B cell (primary cell): ENCODE measurements at regions not wholly inside any gene's neighbourhood (a gene's known extent, or its start where the extent isn't known, plus 50 kb on each side); places are given as distances from the start of the nearest gene placed in this dataset.

Experiments
- ATAC-seq: fragments of 200-7000 bp; cut with Tn5 transposase; one replicate; pipeline ENCODE4 v1.10.0; 2021; ENCODE audit warnings: low read depth, mild to moderate bottlenecking, moderate number of reproducible peaks, moderate library complexity
- CTCF ChIA-PET: fragments of 350-600 bp; sonication (Branson Sonifier 250); formaldehyde crosslinking; loops from one replicate; lab custom pipeline; 2021; ENCODE audit warnings: antibody characterized with exemption, inconsistent platforms; lab: Charles Lee
- POLR2A ChIA-PET: fragments of 350-600 bp; sonication (Branson Sonifier 250); formaldehyde crosslinking; loops from one replicate; lab custom pipeline; 2021; ENCODE audit warnings: antibody characterized with exemption; lab: Charles Lee
- DNase-seq: peaks from one replicate; pipeline ENCODE4 v3.0.0; 2013
- H2AFZ ChIP-seq: 2 replicates; pipeline ENCODE4 v1.6.1; 2012; ENCODE audit warnings: mild to moderate bottlenecking, low read depth, low read length; ENCODE audit not compliant: insufficient read depth, poor library complexity, severe bottlenecking
- H3K27ac ChIP-seq, 2 donors: 1 replicate in 1 of 2; 2 replicates in 1 of 2; pipeline ENCODE4 v1.5.1; 2012 to 2013; ENCODE audit warnings: low read length in 2 of 2, mild to moderate bottlenecking in 2 of 2, moderate library complexity in 1 of 2
- H3K27me3 ChIP-seq, 4 experiments: fragments of 200-600 bp in 1 of 4; sonication (generic) in 1 of 4; replicated peaks in 1 of 4; 1 replicate in 2 of 4; 2 replicates in 2 of 4; pipeline versions ENCODE4 v1.6.1 to v1.7.0; 2013 to 2016; ENCODE audit warnings: low read length in 3 of 4, mild to moderate bottlenecking in 2 of 4, mixed read lengths in 1 of 4, moderate library complexity in 1 of 4; ENCODE audit not compliant: insufficient read depth in 4 of 4, control insufficient read depth in 3 of 4; ENCODE audit errors: control extremely low read depth in 1 of 4
- H3K36me3 ChIP-seq, 2 experiments: replicated peaks in 1 of 2; 1 replicate in 1 of 2; 2 replicates in 1 of 2; pipeline versions ENCODE4 v1.6.1 to v1.7.1; 2013; ENCODE audit warnings: low read length in 1 of 2; ENCODE audit not compliant: insufficient read depth in 2 of 2, control insufficient read depth in 1 of 2; ENCODE audit errors: control extremely low read depth in 1 of 2, extremely low read depth in 1 of 2
- H3K4me1 ChIP-seq, 2 donors: fragments of 200-600 bp in 1 of 2; sonication (generic) in 1 of 2; 1 replicate in 1 of 2; 2 replicates in 1 of 2; pipeline versions ENCODE4 v1.5.1 to v1.6.1; 2013 to 2017; ENCODE audit warnings: low read length in 2 of 2; ENCODE audit not compliant: control insufficient read depth in 2 of 2, insufficient read depth in 2 of 2
- H3K4me2 ChIP-seq: replicated peaks from 2 replicates; pipeline ENCODE3; 2012; ENCODE audit warnings: mild to moderate bottlenecking, low read depth, low read length; ENCODE audit not compliant: poor library complexity, severe bottlenecking
- H3K4me3 ChIP-seq, 5 experiments: fragments of 200-600 bp in 1 of 5; sonication (generic) in 1 of 5; 1 replicate in 3 of 5; 2 replicates in 2 of 5; pipeline versions ENCODE4 v1.5.1 to v1.7.0; 2011 to 2016; ENCODE audit warnings: low read length in 4 of 5, mild to moderate bottlenecking in 4 of 5, low read depth in 2 of 5, control low read depth in 1 of 5, moderate library complexity in 1 of 5; ENCODE audit not compliant: insufficient read depth in 1 of 5; ENCODE audit errors: control extremely low read depth in 1 of 5, extremely low read depth in 1 of 5
- H3K79me2 ChIP-seq: fragments of 200-600 bp; sonication (generic); one replicate; pipeline ENCODE4 v1.6.0; 2016; ENCODE audit warnings: low read length; ENCODE audit not compliant: control insufficient read depth, insufficient read depth
- H3K9ac ChIP-seq: fragments of 200-600 bp; sonication (generic); 2 replicates; pipeline ENCODE4 v1.6.1; 2017; ENCODE audit warnings: mild to moderate bottlenecking, low read length, moderate library complexity
- H3K9me3 ChIP-seq, 3 donors: one replicate each; pipeline versions ENCODE4 v1.6.1 to v1.7.1; 2013; ENCODE audit warnings: low read length in 2 of 3; ENCODE audit not compliant: control insufficient read depth in 2 of 3, insufficient read depth in 1 of 3; ENCODE audit errors: control extremely low read depth in 1 of 3
- H4K20me1 ChIP-seq: 2 replicates; pipeline ENCODE4 v1.6.0; 2012; ENCODE audit warnings: mild to moderate bottlenecking, low read length; ENCODE audit not compliant: insufficient read depth, control insufficient read depth, poor library complexity, severe bottlenecking
- H3K27ac Mint-ChIP-seq: one replicate; pipeline ENCODE4 v1.8.0; 2021; ENCODE audit warnings: mixed read lengths
- H3K27me3 Mint-ChIP-seq: one replicate; pipeline ENCODE4 v1.8.0; 2021; ENCODE audit warnings: mixed read lengths
- H3K4me1 Mint-ChIP-seq: one replicate; pipeline ENCODE4 v1.8.0; 2021; ENCODE audit warnings: mixed read lengths
- H3K4me3 Mint-ChIP-seq: one replicate; pipeline ENCODE4 v1.8.0; 2021; ENCODE audit warnings: mixed read lengths
- H3K9me3 Mint-ChIP-seq: one replicate; pipeline ENCODE4 v1.8.0; 2022; ENCODE audit warnings: mixed read lengths; ENCODE audit not compliant: insufficient read depth
- EZH2 ChIP-seq: IDR thresholded peaks from 2 replicates; pipeline ENCODE4 v1.6.1; 2012; ENCODE audit warnings: borderline replicate concordance, low read depth, mild to moderate bottlenecking, moderate library complexity, low read length; ENCODE audit not compliant: insufficient read depth, poor library complexity, severe bottlenecking
- WGBS: methylation state at CpG from one replicate; pipeline ENCODE4 v1.1.5; 2013; ENCODE audit warnings: missing lambda C conversion rate; ENCODE audit not compliant: insufficient coverage; 5-methylcytosine and 5-hydroxymethylcytosine counted together
- intact Hi-C: fragments of 100-400 bp; cut with micrococcal nuclease; formaldehyde crosslinking; loops from one replicate; pipeline ENCODE4 v1.10.0; 2022
- TF ChIP-seq, protein P1 (sequence below): fragments of 200-600 bp; IDR thresholded peaks from one replicate; pipeline ENCODE4 v1.8.0; 2022; ENCODE audit warnings: antibody characterized with exemption, mild to moderate bottlenecking

- Histone ChIP-seq H3K4me1 (no peaks in the 10 kb centered on the region), H3K9ac (no peak overlapping the region), H3K27me3 (no peaks in the 10 kb centered on the region), H3K4me2 (no peak overlapping the region), H3K36me3 (no peaks in the 10 kb centered on the region), H3K4me3 (no peak overlapping the region), H3K27ac (no peak overlapping the region), H3K79me2 (no peaks in the 10 kb centered on the region), H3K9me3 (no peaks in the 10 kb centered on the region), H4K20me1 (no peaks in the 10 kb centered on the region), H2AFZ (no peak overlapping the region)
- Mint-ChIP-seq H3K27ac (no peak overlapping the region), H3K4me1 (no peaks in the 10 kb centered on the region), H3K4me3 (no peak overlapping the region), H3K27me3 (no peaks in the 10 kb centered on the region), H3K9me3 (no peaks in the 10 kb centered on the region)
- 87% methylated on average over 4 of the region's 6 CpGs for WGBS
- POLR2A ChIA-PET = no interaction called here
- intact Hi-C loops = no loop called here
- ATAC-seq (no peak), DNase-seq (no peak)
- CTCF ChIA-PET = no interaction called here
- TF ChIP-seq EZH2 = no peak
- TF ChIP-seq, protein P1, sequence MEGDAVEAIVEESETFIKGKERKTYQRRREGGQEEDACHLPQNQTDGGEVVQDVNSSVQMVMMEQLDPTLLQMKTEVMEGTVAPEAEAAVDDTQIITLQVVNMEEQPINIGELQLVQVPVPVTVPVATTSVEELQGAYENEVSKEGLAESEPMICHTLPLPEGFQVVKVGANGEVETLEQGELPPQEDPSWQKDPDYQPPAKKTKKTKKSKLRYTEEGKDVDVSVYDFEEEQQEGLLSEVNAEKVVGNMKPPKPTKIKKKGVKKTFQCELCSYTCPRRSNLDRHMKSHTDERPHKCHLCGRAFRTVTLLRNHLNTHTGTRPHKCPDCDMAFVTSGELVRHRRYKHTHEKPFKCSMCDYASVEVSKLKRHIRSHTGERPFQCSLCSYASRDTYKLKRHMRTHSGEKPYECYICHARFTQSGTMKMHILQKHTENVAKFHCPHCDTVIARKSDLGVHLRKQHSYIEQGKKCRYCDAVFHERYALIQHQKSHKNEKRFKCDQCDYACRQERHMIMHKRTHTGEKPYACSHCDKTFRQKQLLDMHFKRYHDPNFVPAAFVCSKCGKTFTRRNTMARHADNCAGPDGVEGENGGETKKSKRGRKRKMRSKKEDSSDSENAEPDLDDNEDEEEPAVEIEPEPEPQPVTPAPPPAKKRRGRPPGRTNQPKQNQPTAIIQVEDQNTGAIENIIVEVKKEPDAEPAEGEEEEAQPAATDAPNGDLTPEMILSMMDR = no peak
Observed at GRCh38 chr7:109009636-109010035, 440.0 kb downstream of the DNAJB9 start.

- ChIA-PET CTCF (no interaction called here), POLR2A (no interaction called here)
- Histone ChIP-seq H3K27me3 (no peaks in the 10 kb centered on the region), H3K36me3 (no peaks in the 10 kb centered on the region), H3K9me3 (no peaks in the 10 kb centered on the region), H3K4me3 (no peak overlapping the region), H3K4me2 (no peak overlapping the region), H3K79me2 (no peaks in the 10 kb centered on the region), H2AFZ (no peak overlapping the region), H4K20me1 (no peaks in the 10 kb centered on the region), H3K27ac (no peak overlapping the region), H3K9ac (no peak overlapping the region), H3K4me1 (no peaks in the 10 kb centered on the region)
- DNase-seq (no peak), ATAC-seq (no peak)
- no peak for TF ChIP-seq EZH2
- TF ChIP-seq, protein P1 = no peak
- H3K4me1 Mint-ChIP-seq = no peaks in the 10 kb centered on the region
- no peak overlapping the region for H3K4me3 Mint-ChIP-seq
- WGBS = 90% methylated on average over 3 of the region's 4 CpGs
- no peaks in the 10 kb centered on the region for H3K27me3 Mint-ChIP-seq
- no peak overlapping the region for H3K27ac Mint-ChIP-seq
- no peaks in the 10 kb centered on the region for H3K9me3 Mint-ChIP-seq
- intact Hi-C loops = no loop called here
Observed at GRCh38 chr7:109020251-109020650, 450.6 kb downstream of the DNAJB9 start.
